ENCODE measurements at regions not wholly inside any gene's neighbourhood (a gene's known extent, or its start where the extent isn't known, plus 50 kb on each side); places are given as distances from the start of the nearest gene placed in this dataset.

DNA sequence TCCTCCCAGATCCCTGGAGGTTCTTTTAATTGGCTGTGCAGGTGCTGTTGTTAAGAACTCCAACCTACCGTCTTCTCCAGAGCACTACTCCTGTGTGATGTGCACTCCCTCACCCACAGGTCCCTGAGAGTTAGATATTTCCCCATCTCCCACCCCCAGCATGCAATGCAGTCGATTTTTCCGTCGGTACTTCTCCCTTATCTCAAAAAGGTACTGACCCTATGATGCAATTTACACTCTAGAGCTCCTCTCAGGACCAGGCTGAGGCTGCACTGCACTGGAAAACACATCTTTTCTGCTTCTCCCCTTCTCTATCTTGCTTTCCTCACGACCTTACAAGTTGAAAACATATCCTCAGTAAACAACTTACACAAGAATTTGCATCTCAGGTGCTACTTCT is 312.4 kb upstream of the TBX3 start:
- no TSS peak for BruUV-seq (replicated peaks)
- Histone ChIP-seq H4K20me1 (ENCODE audit: insufficient read depth) (no peaks in the 10 kb centered on the region), H3K9ac (ENCODE audit: low read length) (no peak overlapping the region), H3K4me2 (ENCODE audit: low read length) (no peak overlapping the region), H3K4me3 (replicated peaks in 1 of 2; ENCODE audit: low read depth in 1 of 2, low read length in 2 of 2) (no peak overlapping the region), H3K36me3 (ENCODE audit: control insufficient read depth in 1 of 2, insufficient read depth in 2 of 2, low read length in 2 of 2) (no peaks in the 10 kb centered on the region), H2AFZ (ENCODE audit: low read depth, low read length, poor library complexity, severe bottlenecking) (no peak overlapping the region), H3K27me3 (ENCODE audit: insufficient read depth, low read length) (no peaks in the 10 kb centered on the region; the same call in 1 of the 2 replicates), H3K9me2 (ENCODE audit: insufficient read depth) (no peaks in the 10 kb centered on the region), H3K79me2 (ENCODE audit: insufficient read depth, low read length) (no peaks in the 10 kb centered on the region), H3K27ac (ENCODE audit: low read depth, low read length) (no peak overlapping the region), H3K4me1 (ENCODE audit: control insufficient read depth in 1 of 2, insufficient read depth in 2 of 2, low read length in 2 of 2) (peaks cover 3 to 11% of the 10 kb centered on the region in 2 experiments; a peak in 3 of 4 replicates), H3K9me3 (ENCODE audit: control insufficient read depth in 1 of 2, insufficient read depth in 1 of 2, low read depth in 1 of 2, low read length in 2 of 2) (0 out of 4 replicates have a peak, but pooled peaks cover 0 to 9% of the 10 kb centered on the region in 2 experiments)
- intact Hi-C loops (cut with micrococcal nuclease) = no loop called here
- RAD21 ChIA-PET (ENCODE audit: low non-redundant PET in 1 of 2, low total read pairs in 2 of 2, uncharacterized antibody in 2 of 2, unreplicated experiment in 2 of 2) = no interaction called here
- POLR2A ChIA-PET = no interaction called here
- TF ChIP-seq EZH2 (IDR thresholded peaks at IDR 0.05) = no peak
- TF ChIP-seq EZH2phosphoT487 (IDR thresholded peaks at IDR 0.05; ENCODE audit: borderline replicate concordance) = no peak
- no peak for TF ChIP-seq ZNF274 (IDR thresholded peaks at IDR 0.05; ENCODE audit: low read depth, low read length)
- TF ChIP-seq, protein P1, sequence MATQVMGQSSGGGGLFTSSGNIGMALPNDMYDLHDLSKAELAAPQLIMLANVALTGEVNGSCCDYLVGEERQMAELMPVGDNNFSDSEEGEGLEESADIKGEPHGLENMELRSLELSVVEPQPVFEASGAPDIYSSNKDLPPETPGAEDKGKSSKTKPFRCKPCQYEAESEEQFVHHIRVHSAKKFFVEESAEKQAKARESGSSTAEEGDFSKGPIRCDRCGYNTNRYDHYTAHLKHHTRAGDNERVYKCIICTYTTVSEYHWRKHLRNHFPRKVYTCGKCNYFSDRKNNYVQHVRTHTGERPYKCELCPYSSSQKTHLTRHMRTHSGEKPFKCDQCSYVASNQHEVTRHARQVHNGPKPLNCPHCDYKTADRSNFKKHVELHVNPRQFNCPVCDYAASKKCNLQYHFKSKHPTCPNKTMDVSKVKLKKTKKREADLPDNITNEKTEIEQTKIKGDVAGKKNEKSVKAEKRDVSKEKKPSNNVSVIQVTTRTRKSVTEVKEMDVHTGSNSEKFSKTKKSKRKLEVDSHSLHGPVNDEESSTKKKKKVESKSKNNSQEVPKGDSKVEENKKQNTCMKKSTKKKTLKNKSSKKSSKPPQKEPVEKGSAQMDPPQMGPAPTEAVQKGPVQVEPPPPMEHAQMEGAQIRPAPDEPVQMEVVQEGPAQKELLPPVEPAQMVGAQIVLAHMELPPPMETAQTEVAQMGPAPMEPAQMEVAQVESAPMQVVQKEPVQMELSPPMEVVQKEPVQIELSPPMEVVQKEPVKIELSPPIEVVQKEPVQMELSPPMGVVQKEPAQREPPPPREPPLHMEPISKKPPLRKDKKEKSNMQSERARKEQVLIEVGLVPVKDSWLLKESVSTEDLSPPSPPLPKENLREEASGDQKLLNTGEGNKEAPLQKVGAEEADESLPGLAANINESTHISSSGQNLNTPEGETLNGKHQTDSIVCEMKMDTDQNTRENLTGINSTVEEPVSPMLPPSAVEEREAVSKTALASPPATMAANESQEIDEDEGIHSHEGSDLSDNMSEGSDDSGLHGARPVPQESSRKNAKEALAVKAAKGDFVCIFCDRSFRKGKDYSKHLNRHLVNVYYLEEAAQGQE (IDR thresholded peaks at IDR 0.05; ENCODE audit: low read depth) = no peak
- TF ChIP-seq CBX3 (IDR thresholded peaks at IDR 0.05; ENCODE audit: low read depth) = no peak
- TF ChIP-seq, protein P2, sequence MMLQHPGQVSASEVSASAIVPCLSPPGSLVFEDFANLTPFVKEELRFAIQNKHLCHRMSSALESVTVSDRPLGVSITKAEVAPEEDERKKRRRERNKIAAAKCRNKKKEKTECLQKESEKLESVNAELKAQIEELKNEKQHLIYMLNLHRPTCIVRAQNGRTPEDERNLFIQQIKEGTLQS (IDR thresholded peaks at IDR 0.05) = no peak
- TF ChIP-seq FOSL1 (IDR thresholded peaks at IDR 0.05; ENCODE audit: low read depth) = no peak
- no peak for TF ChIP-seq TCF7L2 (IDR thresholded peaks at IDR 0.05; ENCODE audit: borderline replicate concordance, extremely low read depth, insufficient read depth, insufficient read length)
- TF ChIP-seq, protein P3, sequence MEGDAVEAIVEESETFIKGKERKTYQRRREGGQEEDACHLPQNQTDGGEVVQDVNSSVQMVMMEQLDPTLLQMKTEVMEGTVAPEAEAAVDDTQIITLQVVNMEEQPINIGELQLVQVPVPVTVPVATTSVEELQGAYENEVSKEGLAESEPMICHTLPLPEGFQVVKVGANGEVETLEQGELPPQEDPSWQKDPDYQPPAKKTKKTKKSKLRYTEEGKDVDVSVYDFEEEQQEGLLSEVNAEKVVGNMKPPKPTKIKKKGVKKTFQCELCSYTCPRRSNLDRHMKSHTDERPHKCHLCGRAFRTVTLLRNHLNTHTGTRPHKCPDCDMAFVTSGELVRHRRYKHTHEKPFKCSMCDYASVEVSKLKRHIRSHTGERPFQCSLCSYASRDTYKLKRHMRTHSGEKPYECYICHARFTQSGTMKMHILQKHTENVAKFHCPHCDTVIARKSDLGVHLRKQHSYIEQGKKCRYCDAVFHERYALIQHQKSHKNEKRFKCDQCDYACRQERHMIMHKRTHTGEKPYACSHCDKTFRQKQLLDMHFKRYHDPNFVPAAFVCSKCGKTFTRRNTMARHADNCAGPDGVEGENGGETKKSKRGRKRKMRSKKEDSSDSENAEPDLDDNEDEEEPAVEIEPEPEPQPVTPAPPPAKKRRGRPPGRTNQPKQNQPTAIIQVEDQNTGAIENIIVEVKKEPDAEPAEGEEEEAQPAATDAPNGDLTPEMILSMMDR (IDR thresholded peaks at IDR 0.05 in 2 of 3, conservative IDR thresholded peaks at IDR 0.05 in 1 of 3; ENCODE audit: borderline replicate concordance in 1 of 3, insufficient read depth in 1 of 3, low read depth in 2 of 3, low read length in 2 of 3) = no peak
- CTCF ChIA-PET = no interaction called here
- no peak for DNase-seq (ENCODE audit: low read depth, low spot score)
- ATAC-seq = no peak

Data from HCT116 (cell line).